ENCODE measurements at regions not wholly inside any gene's neighbourhood (a gene's known extent, or its start where the extent isn't known, plus 50 kb on each side); places are given as distances from the start of the nearest gene placed in this dataset.

- no peak for DNase-seq (ENCODE audit: low read depth in 3 of 3)
Observed at GRCh38 chr12:127070515-127071157, 1196.3 kb upstream of the TMEM132C start.

- DNase-seq (ENCODE audit: low read depth in 3 of 3): no peak
Observed at GRCh38 chr12:127074161-127074560, 1192.8 kb upstream of the TMEM132C start.

GRCh38 chr12:127075981-127076380 lies 1191.0 kb upstream of the TMEM132C start:
- DNase-seq (ENCODE audit: low read depth in 3 of 3): no peak

- no peak for DNase-seq (ENCODE audit: low read depth in 3 of 3)
Observed at GRCh38 chr12:127077262-127078045, 1189.5 kb upstream of the TMEM132C start.

GRCh38 chr12:127078577-127079350 lies 1188.2 kb upstream of the TMEM132C start:
- DNase-seq (ENCODE audit: low read depth in 3 of 3): no peak

GRCh38 chr12:127079636-127080035 lies 1187.3 kb upstream of the TMEM132C start:
- DNase-seq (ENCODE audit: low read depth in 3 of 3): no peak

- DNase-seq (ENCODE audit: low read depth in 3 of 3): no peak
Observed at GRCh38 chr12:127081058-127081457, 1185.9 kb upstream of the TMEM132C start.

- no peak for DNase-seq (ENCODE audit: low read depth in 3 of 3)
Observed at GRCh38 chr12:127083008-127083949, 1183.7 kb upstream of the TMEM132C start.

- no peak for DNase-seq (ENCODE audit: low read depth in 3 of 3)
Observed at GRCh38 chr12:127101076-127101475, 1165.9 kb upstream of the TMEM132C start.

GRCh38 chr12:127106041-127106440 lies 1160.9 kb upstream of the TMEM132C start:
- no peak for DNase-seq (ENCODE audit: low read depth in 3 of 3)

GRCh38 chr12:127106697-127107096 lies 1160.3 kb upstream of the TMEM132C start:
- no peak for DNase-seq (ENCODE audit: low read depth in 3 of 3)

GRCh38 chr12:127107744-127108143 lies 1159.2 kb upstream of the TMEM132C start:
- no peak for DNase-seq (ENCODE audit: low read depth in 3 of 3)

- DNase-seq (ENCODE audit: low read depth in 3 of 3): peak; percentile 11 to 29 (median 21)
Observed at GRCh38 chr12:127108360-127109215, 1158.4 kb upstream of the TMEM132C start.

- no peak for DNase-seq (ENCODE audit: low read depth in 3 of 3)
Observed at GRCh38 chr12:127113945-127114344, 1153.0 kb upstream of the TMEM132C start.

- no peak for DNase-seq (ENCODE audit: low read depth in 3 of 3)
Observed at GRCh38 chr12:127115468-127116035, 1151.4 kb upstream of the TMEM132C start.

- no peak for DNase-seq (ENCODE audit: low read depth in 3 of 3)
Observed at GRCh38 chr12:127118251-127118650, 1148.7 kb upstream of the TMEM132C start.

GRCh38 chr12:127119600-127120140 lies 1147.3 kb upstream of the TMEM132C start:
- DNase-seq (ENCODE audit: low read depth in 3 of 3): no peak

- DNase-seq (ENCODE audit: low read depth in 3 of 3): no peak
Observed at GRCh38 chr12:127120851-127121250, 1146.1 kb upstream of the TMEM132C start.

GRCh38 chr12:127121494-127122084 lies 1145.4 kb upstream of the TMEM132C start:
- no peak for DNase-seq (ENCODE audit: low read depth in 3 of 3)
